Fibroblast of lung (primary cell): ENCODE measurements at regions not wholly inside any gene's neighbourhood (a gene's known extent, or its start where the extent isn't known, plus 50 kb on each side); places are given as distances from the start of the nearest gene placed in this dataset.

ENCODE experiments used
- CTCF ChIP-seq, 2 donors: IDR thresholded peaks in 1 of 2; conservative IDR thresholded peaks in 1 of 2; 1 replicate in 1 of 2; 2 replicates in 1 of 2; pipeline ENCODE4 v1.5.1; 2011 to 2012; ENCODE audit warnings: low read length in 2 of 2, control low read depth in 1 of 2, inconsistent platforms in 1 of 2, low read depth in 1 of 2, mild to moderate bottlenecking in 1 of 2
- EZH2 ChIP-seq: IDR thresholded peaks from 2 replicates; pipeline ENCODE4 v1.5.1; 2012; ENCODE audit warnings: low read length, control low read depth, mild to moderate bottlenecking; ENCODE audit errors: missing control alignments

GRCh38 chr6:16976385-16977183, 125.3 kb upstream of the STMND1 start:
- TF ChIP-seq CTCF (conservative IDR thresholded peaks at IDR 0.05 in 1 of 2, IDR thresholded peaks at IDR 0.05 in 1 of 2; ENCODE audit: low read depth in 1 of 2, low read length in 2 of 2) (no peak), EZH2 (no peak)
